SKM-1 (cell line): ENCODE measurements at regions not wholly inside any gene's neighbourhood (a gene's known extent, or its start where the extent isn't known, plus 50 kb on each side); places are given as distances from the start of the nearest gene placed in this dataset.

ENCODE experiments used
- DNase-seq: peaks from one replicate; lab custom pipeline; 2025; ENCODE audit not compliant: unreplicated experiment; lab: John Stamatoyannopoulos, UW

- DNase-seq, result no peak
Measured at GRCh38 chr2:145184741-145185651, 665.1 kb upstream of the ZEB2 start.

DNA sequence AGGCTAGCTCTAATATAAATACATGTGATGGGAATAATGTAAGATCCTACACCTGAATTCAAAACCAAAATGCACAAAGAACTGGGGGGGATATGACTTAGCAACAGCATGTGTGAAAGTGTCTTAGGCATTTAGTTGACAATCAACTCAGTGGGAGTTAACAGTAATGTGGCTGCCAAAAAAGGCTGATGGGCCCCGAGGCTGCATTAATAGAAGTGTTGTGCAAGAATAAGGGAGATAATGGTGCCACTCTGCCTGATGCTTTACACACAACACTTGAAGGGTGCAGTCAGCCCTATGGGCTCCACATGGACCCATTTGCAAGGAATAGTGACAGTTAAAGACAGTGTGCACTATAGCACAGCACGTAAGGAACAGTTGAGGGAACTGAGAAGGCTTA, 649.4 kb upstream of the ZEB2 start:
- DNase-seq, result no peak

GRCh38 chr2:145168091-145168490, 648.2 kb upstream of the ZEB2 start:
- no peak for DNase-seq

DNA sequence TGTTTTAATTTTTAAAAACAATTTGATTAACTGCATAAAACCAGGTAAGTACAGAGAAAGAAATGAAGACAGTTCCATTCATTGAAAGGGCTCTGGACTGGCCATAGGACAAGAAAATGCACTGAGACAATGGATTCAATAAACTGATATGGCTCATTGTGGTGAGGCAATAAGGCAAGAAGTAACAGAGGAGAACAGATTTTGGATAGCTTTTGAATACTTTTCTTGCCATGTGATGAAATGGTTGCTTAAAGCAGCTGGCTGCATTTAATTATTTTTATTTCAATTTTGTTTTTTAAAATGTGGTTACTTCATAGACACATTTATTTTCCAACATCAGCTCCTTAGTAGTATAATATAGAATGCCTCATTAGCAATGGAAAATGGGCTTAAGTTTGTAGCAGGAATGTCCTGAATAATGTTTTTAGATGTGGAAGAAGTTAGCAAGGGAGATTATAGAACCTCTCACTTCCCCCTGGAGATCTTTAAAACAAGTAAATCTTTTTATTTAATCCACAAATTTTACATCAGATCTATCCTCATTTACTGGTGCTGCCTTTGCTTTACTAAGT, 646.9 kb upstream of the ZEB2 start:
- no peak for DNase-seq

DNA sequence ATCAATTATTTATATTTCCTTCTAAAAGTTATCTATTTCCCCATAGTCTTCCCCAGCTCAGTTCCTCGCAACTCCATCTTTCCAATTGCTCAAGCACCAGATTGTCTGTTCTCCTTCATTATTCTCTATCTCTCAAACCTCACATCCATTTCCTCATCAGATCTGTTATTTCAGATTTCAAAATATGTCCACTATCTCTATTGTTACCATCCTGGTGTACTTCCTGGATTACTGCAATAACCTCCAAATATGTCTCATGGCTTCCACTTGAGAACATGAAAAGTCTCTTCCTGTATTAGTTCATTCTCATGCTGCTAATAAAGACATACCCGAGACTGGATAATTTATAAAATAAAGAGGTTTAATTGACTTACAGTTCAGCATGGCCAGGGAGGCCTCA, 641.7 kb upstream of the ZEB2 start:
- DNase-seq, result peak; percentile 19

GRCh38 chr2:145160855-145161254, 640.9 kb upstream of the ZEB2 start:
- no peak for DNase-seq

- DNase-seq, result no peak
Measured at GRCh38 chr2:145159676-145160075, 639.8 kb upstream of the ZEB2 start.

DNA sequence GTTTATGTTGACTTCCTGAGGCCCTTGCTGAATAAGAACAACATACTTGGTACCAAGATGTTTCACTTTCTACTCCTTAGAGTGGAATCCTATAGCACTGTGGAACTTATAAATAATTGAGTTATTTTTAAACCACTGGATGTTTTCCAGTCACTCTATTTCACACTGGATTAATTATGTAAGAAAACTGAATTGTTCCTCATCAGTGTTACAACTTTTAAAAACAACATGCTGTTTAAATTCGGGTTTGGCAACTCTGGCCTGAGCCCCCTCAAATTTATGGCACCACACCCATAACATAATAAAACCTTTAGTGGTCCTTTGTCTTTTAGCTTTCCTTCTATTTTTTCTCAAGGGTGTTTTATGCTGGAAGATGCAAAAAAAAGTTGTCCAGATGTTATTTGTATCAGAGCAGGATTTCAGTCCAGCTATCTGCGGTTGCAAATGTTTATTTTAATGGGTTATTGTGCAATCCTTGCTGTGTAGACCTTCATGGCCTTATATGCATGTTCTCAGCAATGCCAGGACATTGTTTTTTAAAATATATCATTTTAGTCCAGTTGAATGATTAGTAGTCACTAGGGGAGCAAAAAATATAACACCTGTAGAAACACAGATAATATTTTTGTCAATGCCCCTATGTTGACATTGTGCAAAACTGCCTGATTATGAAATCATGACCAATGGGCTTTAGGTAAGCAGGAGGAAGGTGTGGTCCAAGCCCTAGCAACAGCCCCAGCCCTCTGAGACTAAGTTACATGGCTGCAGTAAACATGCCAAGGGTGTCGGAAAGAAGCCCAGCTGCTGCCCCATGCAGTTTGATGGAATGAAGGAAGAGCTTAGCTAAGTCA, 638.0 kb upstream of the ZEB2 start:
- no peak for DNase-seq

DNA sequence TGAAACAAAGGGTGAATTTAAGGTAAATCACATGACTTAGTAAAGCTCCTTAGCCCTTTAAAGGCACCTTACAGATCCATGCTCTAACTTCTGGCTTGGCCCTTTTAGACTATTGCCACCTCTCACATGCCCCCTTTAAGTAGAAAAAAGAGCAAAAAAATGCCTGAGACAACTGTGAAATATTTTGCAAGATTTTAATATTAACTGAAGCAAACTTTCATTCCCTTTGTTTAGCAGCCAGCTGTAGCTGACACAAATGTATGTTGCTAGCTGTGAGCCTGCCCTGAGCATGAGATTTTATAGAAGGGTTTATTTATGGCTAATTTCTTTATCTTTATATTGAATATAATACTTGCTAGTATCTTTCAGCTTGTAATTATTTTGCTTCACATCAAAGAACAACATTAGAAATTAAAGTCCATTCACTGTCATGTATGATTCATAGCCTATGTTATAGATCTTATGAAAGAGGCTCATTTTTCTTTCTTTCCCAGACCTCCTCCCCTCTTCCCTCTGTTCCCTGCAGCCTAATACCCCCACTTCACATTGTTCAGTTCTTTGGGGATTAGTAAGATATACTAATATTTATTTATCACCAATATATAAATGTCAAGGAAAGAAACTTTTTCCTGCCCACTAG, 637.2 kb upstream of the ZEB2 start:
- no peak for DNase-seq

DNA sequence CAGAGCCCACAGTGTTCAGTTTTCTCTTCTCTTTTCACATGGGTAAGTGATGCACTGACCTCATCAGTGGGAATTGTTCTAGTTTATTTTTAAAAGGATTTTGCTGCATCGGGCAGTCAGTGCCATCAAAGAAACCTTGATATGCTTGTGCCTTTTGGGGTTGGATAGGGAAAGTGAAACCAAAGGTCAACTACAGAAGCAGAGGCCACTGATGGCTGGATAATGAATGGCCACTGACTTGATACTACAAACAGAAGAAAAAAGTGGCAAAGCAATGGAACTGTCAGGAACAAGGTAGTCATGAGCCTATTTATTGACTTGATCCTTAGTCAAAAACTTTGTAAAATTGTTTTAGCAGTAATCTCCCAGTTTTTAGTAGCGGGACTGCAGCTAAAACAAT, 636.3 kb upstream of the ZEB2 start:
- DNase-seq, result no peak

DNA sequence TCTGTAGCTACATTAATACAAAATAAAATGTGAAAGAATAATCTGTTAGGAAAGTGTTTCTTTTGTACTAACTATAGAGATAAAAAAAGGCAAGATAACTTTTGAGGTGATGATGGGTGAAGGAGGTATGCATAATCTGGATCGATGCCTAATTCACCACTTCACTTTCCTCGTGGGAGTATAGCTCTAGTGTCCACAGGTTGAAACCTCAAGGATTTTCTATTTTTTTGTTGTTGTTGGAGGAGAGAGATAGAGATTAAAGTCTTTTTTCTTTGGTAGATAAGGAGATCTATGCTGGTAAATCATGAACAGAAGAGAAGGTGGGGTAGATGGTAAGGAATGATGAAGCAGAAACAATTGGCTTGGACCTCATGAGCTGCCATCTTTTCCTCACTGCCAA, 635.3 kb upstream of the ZEB2 start:
- no peak for DNase-seq

- no peak for DNase-seq
Measured at GRCh38 chr2:145154731-145155130, 634.8 kb upstream of the ZEB2 start.

GRCh38 chr2:145146691-145147090, 626.8 kb upstream of the ZEB2 start:
- no peak for DNase-seq

- no peak for DNase-seq
Measured at GRCh38 chr2:145144131-145144728, 624.3 kb upstream of the ZEB2 start.

GRCh38 chr2:145141981-145142380, 622.1 kb upstream of the ZEB2 start:
- DNase-seq, result no peak

DNA sequence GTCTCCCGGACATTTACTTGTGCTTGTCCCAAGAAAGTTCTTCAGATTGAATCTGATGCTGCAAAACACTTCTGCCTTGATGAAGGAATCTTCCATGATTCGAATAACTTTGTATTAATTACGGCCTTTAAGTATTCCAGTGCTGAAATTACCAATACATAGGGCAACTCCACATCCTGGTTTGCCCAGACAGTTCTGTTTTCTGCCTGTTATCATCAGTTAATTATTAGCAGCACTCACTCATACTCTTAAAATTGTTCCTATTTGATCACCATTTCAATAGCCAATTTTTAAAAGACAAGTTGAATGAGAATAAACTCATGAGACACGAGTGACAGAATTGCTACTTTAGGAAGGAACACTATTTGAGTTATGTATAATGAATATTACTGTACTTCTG, 620.7 kb upstream of the ZEB2 start:
- DNase-seq, result no peak

DNA sequence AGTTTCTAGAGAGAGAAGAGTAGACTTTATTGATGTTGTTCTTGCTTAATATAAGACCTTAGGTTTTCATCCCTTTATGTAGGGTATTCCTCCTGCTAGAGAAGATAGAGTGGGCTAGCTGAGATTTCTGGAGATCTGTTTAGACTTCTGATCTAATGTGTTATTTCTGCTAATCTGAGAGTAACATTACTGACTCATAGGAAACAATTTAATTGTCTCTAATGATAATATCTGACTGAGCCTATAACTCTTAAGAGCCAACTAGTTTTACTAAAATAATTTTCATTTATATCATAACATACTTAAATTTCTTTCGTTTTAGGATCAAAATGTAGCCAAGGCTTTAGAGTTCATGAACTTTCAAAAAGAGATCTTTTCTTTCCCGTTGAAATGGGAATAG, 618.7 kb upstream of the ZEB2 start:
- no peak for DNase-seq

- DNase-seq, result no peak
Measured at GRCh38 chr2:145137901-145138300, 618.0 kb upstream of the ZEB2 start.

DNA sequence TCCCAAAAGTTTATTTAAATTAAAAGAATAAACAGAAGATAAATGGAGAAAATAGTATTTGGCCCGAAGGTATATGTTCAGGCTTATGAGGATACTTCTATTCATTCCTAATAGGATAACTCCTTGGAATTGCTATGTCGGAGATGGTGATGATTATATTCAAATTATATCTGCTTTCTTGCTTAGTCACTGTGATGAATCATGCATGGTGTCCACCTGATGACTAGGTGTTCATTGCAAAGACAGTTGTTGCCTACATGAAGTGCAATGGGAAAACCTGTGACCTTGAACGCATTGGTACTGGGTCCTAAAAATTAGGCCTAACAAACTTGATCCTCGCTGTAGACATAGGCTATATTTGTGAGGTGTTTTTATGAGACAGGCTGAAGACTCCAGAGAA, 617.3 kb upstream of the ZEB2 start:
- DNase-seq, result no peak

DNA sequence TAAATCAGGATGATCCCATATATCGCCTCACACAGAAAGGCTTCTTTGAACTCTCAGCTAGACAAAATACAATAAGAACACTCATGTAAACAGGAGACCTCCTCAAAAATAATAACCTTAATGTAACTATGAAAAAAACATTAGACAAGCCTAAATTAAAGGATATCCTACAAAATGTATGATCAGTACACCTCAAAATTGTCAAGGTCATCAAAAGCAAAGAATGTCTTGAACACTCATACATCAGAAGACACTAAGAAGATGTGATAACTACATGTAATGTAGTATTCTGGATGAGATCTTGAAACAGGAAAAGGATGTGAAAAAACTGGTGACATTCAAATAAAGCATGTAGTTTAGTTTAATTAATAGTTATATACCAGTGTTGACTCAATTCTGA, 616.8 kb upstream of the ZEB2 start:
- no peak for DNase-seq

DNA sequence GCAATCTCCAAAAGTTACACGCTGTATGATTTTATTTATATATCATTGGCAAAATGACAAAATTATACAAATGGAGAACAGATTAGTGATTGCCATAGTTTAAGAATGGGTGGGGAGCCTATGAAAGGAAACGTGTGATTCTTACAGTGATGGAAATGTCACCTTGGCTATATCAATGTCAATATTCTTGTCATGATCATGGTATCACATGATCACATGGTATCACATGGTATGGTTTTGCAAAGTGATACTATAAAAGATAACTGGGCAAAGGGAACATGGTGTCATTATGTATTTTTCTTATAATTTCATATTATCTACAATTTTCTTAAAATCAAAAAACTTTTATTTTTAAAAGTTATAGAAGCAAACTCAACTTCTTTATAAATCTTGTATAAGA, 606.2 kb upstream of the ZEB2 start:
- no peak for DNase-seq
